ENCODE measurements at regions not wholly inside any gene's neighbourhood (a gene's known extent, or its start where the extent isn't known, plus 50 kb on each side); places are given as distances from the start of the nearest gene placed in this dataset.

- H3K27me3 Mint-ChIP-seq (ENCODE audit: unreplicated experiment), result peaks cover 2% of the 10 kb centered on the region
- TF ChIP-seq, protein P1, sequence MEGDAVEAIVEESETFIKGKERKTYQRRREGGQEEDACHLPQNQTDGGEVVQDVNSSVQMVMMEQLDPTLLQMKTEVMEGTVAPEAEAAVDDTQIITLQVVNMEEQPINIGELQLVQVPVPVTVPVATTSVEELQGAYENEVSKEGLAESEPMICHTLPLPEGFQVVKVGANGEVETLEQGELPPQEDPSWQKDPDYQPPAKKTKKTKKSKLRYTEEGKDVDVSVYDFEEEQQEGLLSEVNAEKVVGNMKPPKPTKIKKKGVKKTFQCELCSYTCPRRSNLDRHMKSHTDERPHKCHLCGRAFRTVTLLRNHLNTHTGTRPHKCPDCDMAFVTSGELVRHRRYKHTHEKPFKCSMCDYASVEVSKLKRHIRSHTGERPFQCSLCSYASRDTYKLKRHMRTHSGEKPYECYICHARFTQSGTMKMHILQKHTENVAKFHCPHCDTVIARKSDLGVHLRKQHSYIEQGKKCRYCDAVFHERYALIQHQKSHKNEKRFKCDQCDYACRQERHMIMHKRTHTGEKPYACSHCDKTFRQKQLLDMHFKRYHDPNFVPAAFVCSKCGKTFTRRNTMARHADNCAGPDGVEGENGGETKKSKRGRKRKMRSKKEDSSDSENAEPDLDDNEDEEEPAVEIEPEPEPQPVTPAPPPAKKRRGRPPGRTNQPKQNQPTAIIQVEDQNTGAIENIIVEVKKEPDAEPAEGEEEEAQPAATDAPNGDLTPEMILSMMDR (IDR thresholded peaks at IDR 0.05; ENCODE audit: unreplicated experiment), result no peak
- no peaks in the 10 kb centered on the region for H3K36me3 Mint-ChIP-seq (ENCODE audit: low read depth, unreplicated experiment)
- H3K4me1 Mint-ChIP-seq (ENCODE audit: unreplicated experiment), result peaks cover 43% of the 10 kb centered on the region
- H3K27ac Mint-ChIP-seq (ENCODE audit: unreplicated experiment), result no peak overlapping the region
- no peak for DNase-seq (ENCODE audit: low spot score)
- H3K9me3 Mint-ChIP-seq (ENCODE audit: unreplicated experiment), result no peaks in the 10 kb centered on the region
- no peak overlapping the region for H3K4me3 Mint-ChIP-seq (ENCODE audit: unreplicated experiment)
Measured at GRCh38 chr2:207254591-207255464, 89.1 kb upstream of the KLF7 start.

DNA sequence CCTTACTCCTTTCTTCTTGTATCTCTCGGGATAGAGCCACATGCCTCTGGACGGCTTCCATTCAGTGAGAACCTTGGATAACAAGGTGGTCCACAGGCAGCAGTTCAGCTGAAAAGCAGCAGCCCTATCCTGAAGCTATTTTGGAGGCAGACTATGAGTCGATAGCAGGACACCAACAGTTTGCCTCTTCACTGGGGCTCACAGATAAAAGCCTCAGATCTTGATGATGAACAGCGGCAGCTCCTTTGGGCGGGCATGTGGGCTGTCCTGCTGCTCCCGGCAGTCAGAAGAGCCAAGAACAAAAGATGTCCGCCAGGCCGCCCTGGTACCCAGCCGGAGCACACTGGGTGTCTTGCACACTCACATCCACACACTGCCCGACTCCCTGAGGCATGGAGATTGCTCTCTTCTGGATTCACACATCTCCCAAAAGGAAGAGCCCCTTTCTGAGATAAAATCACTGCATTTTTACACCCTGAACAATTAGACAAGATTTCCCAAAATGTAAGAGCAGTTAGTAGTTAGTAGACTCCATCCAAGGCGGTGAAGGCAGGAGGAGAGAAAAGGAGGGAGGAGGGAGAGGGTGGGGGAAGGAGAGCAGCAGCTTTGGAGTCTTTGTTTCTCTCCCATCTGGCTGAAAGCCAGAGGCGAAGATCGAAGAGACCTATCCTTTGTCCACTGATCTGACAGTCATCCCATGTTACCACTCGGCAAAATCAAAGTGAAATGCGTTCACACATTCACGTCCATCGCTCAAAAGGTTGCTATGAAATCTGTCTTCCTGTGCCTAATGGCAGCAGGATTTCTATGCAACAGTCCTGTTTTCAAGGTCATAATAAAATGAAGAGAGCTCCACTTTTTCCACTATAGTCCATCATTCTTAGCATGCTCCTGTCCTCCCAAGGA lies 90.1 kb upstream of the KLF7 start:
- Mint-ChIP-seq H3K36me3 (ENCODE audit: low read depth, unreplicated experiment) (no peaks in the 10 kb centered on the region), H3K4me1 (ENCODE audit: unreplicated experiment) (peaks cover 41% of the 10 kb centered on the region), H3K4me3 (ENCODE audit: unreplicated experiment) (no peak overlapping the region), H3K27ac (ENCODE audit: unreplicated experiment) (no peak overlapping the region), H3K9me3 (ENCODE audit: unreplicated experiment) (no peaks in the 10 kb centered on the region), H3K27me3 (ENCODE audit: unreplicated experiment) (no peaks in the 10 kb centered on the region)
- no peak for DNase-seq (ENCODE audit: low spot score)
- TF ChIP-seq, protein P1 (IDR thresholded peaks at IDR 0.05; ENCODE audit: unreplicated experiment), result no peak

GRCh38 chr2:207256476-207257207 lies 90.9 kb upstream of the KLF7 start:
- Mint-ChIP-seq H3K36me3 (ENCODE audit: low read depth, unreplicated experiment) (no peaks in the 10 kb centered on the region), H3K4me1 (ENCODE audit: unreplicated experiment) (peaks cover 45% of the 10 kb centered on the region), H3K9me3 (ENCODE audit: unreplicated experiment) (no peaks in the 10 kb centered on the region), H3K27me3 (ENCODE audit: unreplicated experiment) (no peaks in the 10 kb centered on the region), H3K4me3 (ENCODE audit: unreplicated experiment) (no peak overlapping the region), H3K27ac (ENCODE audit: unreplicated experiment) (no peak overlapping the region)
- no peak for DNase-seq (ENCODE audit: low spot score)
- TF ChIP-seq, protein P1 (IDR thresholded peaks at IDR 0.05; ENCODE audit: unreplicated experiment), result no peak

- DNase-seq (ENCODE audit: low spot score), result no peak
- Mint-ChIP-seq H3K4me3 (ENCODE audit: unreplicated experiment) (no peak overlapping the region), H3K27me3 (ENCODE audit: unreplicated experiment) (no peaks in the 10 kb centered on the region), H3K27ac (ENCODE audit: unreplicated experiment) (no peak overlapping the region), H3K9me3 (ENCODE audit: unreplicated experiment) (no peaks in the 10 kb centered on the region), H3K4me1 (ENCODE audit: unreplicated experiment) (peaks cover 42% of the 10 kb centered on the region), H3K36me3 (ENCODE audit: low read depth, unreplicated experiment) (no peaks in the 10 kb centered on the region)
- TF ChIP-seq, protein P1 (IDR thresholded peaks at IDR 0.05; ENCODE audit: unreplicated experiment), result no peak
Measured at GRCh38 chr2:207257251-207258250, 91.8 kb upstream of the KLF7 start.
